GM19468 (cell line): ENCODE measurements at regions not wholly inside any gene's neighbourhood (a gene's known extent, or its start where the extent isn't known, plus 50 kb on each side); places are given as distances from the start of the nearest gene placed in this dataset.
"Not testable (repeated sequence)": the region's sequence is repeated elsewhere in the genome, so short reads cannot be mapped to it uniquely, and the experiment has no call there.

Experiments used
- ATAC-seq: cut with Tn5 transposase; IDR thresholded peaks from one replicate; pipeline ENCODE4 v1.9.1; 2021; ENCODE audit warnings: mild to moderate bottlenecking, moderate library complexity, moderate number of reproducible peaks; ENCODE audit not compliant: unreplicated experiment; ENCODE audit errors: extremely low read depth

DNA sequence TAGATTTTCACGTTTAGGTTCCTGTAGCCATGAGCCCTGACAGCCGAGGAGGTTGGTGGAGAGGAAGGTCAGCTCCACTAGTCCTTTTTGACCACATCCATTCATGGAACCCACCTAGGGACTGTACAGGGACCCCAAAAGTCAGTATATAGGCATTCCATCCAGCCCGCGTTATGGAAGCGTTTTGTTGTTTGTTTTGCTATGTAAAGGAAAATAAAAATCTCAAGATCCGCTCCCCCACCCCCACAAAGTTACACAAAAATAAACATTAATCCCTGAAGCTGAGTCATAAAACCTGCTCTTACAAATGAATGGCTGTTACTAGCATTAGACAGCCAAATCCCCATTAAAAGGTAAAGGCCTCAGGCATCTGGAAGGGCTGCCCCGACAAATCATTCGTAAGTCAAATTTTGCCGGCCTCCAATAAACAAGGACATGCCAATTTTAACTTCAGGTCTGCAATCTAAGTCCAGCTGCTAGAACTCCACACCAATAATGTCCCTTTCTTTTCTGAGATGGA is 292.9 kb downstream of the MED10 start:
- no peak for ATAC-seq

DNA sequence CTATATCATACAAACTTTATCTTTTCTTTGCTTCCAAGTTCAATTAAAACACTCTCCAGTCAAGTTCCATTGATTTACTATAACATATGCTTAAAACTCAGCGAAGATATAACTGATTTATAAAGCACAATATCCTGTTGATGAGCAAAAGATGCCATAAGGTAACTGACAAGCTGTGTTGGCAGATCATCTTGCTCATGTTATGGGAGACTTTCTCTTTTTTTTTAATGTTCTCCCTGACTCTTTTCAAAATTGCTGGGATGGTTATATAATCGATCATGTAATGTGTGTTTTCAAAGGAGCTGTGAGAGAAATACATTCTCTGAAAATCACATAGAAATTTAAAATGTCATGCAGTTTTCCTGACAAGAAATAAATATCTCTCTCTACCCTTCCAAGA is 293.5 kb downstream of the MED10 start:
- ATAC-seq = no peak

DNA sequence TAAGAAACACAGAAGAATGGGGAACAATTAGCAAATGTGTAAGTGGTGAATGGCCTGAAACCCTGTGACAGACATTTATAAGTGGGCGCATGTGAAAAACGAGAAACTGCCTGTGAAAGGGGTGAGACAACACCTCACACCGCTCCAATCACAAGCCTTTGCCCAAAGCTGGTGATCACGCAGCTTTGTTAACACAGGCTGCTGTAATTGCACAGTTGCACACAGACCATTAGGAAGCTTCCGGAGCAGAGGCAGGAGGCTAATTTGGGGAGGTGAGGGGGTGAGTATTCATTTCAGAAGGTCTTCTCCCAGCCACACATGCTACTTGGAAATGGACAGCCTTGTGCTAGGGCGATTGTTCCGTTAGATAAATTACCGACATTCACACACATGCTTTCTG is 294.0 kb downstream of the MED10 start:
- no peak for ATAC-seq

DNA sequence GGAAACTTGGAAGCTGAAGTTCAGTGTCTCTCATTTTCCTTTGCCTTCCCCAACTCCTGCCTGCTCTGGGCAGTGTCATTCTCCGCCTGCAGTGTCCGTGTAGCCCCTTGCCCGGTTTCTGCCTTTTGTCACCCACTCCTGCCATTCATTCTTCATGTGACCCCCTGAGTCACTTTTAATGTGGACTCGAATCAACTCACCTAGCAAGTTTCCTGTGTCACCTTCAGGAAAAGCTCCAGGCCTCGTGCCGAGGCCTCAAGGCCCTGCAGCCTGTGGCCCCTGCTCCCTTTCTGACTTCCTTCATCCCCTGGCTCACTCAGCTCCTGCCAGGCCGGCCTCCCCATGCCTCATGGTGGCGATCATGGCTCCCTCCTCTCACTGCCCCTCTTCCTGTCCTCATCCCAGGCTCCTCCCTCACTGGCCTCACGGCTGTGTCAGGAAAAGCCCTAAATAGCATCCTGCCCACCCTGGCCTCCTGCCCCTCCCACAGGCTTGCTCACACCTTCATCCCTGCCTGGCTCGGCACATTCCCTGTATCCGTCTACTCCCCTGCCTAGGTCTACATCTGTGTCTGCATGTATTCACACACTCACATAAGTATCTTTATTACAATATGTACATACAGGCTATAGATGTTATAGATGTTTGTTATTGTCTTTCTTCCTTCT is 294.9 kb downstream of the MED10 start:
- no peak for ATAC-seq

DNA sequence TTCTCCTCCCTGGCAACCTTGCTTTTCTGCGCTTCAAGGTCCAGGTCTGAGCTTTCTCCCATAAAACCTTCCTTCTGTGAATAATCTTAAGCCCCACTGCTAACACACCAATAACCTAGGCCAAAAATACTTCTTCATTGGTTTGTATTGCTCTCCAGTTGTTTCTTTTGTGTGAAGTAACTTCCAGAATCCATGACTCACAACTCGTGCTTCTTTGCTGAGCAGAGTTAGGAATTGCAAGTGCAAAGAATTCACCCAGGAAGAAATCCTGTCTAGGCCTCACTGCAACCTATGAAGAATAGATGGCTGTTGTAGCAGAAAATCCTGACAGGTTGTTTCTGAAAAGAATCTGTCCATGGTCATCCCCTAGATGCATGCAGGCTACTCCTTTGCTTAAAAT is 295.7 kb downstream of the MED10 start:
- ATAC-seq = no peak

DNA sequence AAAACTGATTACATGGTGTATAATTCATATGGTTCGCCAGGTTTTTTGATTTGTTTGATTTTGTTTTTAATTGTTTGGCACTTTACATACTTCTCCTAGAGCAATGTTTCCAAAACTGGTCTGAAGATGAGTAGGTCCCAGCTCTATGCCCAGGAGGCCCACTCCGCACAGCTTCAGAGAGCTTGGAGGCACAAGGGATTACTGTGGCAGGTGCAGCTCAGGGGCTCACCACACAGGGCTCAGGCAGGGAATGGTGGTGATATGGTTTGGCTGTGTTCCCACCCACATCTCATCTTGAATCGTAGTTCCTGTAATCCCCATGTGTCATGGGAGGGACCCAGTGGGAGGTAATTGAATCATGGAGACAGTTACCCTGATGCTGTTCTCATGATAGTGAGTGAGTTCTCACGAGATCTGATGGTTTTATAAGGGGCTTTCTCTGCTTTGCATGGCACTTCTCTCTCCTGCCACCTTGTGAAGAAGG is 296.6 kb downstream of the MED10 start:
- no peak for ATAC-seq

DNA sequence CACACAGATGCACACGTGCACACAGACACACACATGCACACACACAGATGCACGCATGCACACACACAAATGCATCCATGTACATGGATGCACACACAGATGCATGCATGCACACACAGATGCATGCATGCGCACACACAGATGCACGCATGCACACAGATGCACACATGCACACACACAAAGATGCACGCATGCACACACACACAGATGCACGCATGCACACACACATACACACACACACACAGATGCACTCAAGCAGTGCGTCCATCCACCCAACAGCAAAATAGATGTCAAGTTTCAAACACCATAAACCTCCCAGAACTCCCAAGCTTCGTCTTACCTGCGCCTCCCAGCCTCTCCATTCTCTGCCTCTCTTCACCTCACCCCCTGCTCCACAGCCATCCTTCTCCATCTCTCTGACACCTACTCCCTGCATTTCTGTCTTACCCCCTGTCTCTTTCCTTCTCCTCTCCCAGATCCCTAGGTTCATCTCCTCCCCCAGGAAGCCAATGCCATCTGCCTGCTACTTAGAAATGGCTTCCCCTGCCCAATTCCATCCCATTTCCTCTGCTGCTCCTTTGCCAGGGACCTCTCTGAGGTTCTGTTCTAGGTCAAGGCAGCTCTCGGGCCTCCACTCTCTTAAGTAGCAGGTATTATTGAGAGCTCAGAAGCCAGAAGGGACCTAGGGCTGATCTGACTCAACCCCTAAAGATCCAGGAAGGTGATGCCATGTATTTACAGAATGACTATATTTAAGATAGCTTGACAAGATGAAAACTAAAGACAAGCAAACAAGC is 297.2 kb downstream of the MED10 start:
- ATAC-seq = no peak

DNA sequence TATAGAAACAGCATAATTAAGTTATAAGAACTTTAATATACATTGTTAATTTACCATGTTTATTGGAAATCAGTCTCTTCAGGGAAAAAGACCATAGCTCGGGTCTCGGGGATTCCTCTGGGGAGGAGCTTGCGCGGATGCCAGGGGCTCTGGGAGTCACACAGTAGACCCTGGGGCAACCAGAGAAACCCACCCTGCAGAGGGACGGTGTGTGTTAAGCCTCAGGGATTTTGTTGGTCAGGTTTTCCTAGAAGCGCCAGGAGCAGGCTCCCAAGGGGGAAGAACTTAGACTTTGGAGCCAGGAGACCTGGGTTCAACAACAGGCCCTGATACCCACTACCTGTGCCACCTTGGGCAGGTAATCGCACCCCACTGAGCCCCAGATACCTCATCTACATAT is 297.9 kb downstream of the MED10 start:
- ATAC-seq = no peak

DNA sequence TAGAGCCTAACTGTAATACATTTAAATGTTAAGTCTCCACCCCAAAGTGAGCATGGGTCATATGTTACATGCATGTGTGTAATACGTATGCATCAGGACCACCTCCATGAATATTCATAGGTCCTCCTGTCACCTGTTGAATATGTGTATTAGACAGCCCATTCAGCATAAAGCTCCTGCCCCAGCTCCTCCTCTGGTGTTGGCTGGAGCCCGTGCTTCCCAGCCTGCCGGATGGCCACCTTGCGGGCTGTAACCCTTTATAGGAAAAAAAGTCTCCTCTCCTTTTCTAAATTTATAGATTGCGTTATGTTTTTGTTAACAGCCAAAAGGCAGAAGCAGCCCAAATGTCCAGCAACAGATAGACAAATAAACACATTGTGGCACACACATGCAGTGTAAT is 299.5 kb downstream of the MED10 start:
- ATAC-seq = no peak

DNA sequence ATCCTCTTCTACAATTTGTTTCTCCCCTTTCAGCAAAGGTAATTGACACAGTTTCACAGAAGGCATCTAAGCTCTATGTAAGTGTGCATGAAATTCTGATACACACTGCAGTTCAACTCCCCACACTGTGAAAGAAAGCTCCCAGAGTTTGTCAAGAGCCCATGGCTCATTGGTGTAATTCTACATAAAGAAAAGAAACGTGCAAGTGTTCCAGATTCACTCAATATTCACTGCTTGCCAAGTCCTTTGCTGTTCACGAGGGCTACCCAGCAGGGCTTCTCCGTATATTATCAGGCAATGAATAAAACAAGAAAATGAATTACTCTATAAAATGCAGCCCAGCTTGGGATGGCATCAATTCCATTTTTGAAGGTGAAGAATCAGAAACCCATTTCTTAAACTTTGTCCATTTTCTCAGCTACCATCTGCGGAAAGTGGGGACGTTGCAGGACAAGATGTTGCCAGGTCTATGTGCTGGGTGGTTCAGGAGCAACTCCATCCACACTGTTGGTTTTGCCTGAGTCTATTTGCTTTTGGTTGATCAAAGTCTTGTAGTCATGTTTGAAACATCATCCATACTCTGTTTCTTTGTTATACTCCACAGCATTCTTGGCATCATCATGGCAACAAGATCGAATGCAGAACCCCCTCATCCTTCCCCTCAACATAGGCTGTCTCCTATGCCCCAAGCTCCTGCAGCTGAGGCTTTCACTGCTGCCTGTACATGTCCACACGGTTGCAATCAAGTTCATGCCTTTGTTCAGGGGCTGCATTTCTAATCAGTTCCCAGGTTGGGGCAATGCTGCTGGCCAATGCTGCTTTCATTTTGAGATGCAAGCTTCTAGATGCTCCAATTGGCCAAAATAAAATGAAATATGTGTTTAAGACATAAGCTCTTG is 301.8 kb downstream of the MED10 start:
- no peak for ATAC-seq

DNA sequence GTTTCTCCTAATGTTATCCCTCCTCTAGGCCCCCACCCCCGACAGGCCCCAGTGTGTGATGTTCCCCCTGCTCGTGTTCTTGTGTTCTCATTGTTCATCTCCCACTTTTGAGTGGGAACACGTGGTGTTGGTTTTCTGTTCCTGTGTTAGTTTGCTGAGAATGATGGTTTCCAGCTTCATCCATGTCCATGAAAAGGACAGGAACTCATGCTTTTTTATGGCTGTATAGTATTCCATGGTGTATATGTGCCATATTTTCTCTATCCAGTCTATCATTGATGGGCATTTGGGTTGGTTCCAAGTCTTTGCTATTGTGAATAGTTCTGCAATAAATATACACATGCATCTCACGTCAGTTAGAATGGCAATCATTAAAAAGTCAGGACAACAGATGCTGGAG is 305.9 kb downstream of the MED10 start:
- ATAC-seq = not testable (repeated sequence)

DNA sequence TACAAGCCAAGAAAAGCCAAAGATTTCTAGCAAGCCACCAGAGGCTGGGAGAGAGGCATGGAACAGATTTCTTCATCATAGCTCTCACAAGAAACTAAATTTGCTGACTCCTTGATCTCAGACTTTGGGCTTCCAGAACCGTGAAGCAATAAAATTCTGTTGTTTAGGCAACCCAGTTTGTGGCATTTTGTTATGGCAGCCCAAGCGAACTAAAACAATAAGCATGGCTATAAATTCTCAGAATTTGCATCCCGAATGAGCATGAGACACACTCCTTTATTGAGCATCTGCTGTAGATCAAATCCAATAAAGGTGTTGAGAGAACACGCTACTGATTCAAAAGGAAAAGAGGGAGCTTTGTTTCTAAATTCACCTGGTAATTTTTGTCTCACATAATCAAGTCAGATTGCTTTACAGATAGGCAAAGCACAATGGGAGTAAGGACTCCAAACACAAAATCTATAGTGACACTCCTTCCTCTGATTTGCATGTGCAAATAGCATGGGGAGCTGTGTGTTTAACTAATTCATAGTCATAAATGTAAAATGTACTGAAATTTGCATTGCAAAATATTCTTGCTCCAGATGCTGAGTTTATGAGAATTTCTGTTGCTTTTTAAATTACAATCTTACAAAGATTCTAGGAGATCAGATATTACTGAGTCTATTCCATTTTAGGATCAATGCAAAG is 308.7 kb downstream of the MED10 start:
- ATAC-seq = no peak

DNA sequence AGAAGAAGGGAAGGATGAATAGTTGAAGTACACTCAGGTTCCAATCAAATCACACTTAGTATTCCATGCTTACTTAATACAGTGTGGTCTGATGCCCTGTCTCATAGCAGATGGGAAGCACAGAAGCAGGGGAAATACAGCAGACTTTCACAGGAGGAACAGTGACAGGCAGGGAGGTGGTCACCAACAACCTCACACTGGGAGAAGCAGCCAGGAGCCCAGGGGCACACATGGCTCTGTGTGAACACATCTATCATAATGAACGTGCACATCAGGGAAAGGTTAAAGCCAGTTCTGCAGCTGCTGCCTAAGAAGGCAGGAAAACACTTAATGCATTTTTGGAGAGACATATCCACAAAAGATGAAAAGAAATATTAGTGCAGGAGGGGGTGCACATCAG is 312.3 kb downstream of the MED10 start:
- no peak for ATAC-seq

DNA sequence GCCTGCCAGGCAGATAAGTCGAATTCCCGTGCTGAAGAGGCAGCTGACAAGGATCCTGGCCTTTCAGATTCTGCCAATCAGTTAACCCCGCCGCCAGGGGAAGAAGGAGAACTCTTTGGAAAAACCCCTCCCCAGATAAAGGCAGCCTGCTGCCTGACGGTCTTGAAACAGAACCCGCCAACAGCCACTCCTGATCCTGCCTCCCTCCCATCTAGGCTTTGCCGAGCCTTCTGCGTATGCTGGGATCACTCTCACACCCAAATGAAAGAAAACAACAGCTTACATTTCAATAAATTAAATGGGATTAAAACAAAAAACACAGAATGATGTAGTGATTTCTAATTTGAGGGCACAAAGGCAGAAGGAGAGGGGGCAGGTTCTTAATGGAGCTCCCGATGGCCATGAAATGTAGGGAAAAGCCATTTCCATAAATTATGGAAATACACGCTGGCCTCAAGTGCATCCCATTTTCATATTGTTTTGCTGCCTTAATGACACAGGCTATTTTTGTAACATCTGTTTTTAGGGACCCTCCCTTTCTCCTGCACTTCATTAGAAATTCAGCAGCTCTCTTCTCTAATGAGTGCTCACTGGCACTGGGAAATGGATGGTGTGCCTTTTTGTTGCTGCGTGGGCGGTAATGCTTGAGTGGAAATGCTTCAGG is 319.1 kb downstream of the MED10 start:
- ATAC-seq = no peak

DNA sequence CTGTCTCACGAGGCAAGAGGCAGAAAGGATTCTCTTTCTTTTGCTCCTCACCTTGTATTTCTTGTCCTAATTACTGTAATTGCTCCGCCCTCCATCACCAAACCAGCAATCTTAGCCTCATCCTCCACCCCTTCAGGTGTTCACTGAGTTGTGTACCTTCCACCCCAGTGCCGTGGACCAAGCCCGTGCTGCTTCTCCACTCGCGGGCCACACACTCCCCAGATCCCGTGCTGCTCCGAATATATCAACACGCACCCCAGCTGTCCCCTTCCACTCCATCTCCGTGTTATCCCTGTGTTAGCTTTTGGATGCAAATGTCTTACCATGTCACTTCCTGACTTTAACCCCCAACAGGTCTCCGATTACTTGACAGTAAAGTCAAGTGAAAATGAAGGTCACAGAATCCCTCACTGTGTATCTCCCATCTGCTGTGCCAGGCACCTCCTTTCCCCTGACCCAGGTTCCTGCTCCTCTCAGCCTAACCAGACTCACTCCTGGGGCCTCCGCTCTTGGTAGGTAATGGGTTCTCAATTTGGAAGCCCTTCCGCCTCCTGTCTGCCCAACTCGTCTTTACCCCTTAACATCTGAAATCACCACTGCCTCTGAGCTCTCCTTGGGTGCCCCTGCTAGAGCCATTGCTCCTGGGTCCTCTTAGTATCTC is 320.2 kb downstream of the MED10 start:
- no peak for ATAC-seq

DNA sequence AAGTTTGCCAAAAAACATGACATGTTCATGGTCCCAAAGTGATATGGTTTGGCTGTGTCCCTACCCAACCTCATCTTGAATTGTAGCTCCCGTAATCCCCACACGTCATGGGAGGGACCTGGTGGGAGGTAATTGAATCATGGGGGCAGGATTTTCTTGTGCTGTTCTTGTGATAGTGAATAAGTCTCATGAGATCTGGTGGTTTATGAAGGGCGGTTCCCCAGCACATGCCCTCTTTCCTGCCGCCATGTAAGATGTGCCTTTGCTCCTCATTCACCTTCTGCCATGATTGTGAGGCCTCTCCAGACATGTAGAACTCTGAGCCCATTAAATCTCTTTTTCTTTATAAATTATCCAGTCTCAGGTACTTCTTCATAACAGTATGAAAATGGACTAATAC is 322.1 kb downstream of the MED10 start:
- ATAC-seq = no peak

DNA sequence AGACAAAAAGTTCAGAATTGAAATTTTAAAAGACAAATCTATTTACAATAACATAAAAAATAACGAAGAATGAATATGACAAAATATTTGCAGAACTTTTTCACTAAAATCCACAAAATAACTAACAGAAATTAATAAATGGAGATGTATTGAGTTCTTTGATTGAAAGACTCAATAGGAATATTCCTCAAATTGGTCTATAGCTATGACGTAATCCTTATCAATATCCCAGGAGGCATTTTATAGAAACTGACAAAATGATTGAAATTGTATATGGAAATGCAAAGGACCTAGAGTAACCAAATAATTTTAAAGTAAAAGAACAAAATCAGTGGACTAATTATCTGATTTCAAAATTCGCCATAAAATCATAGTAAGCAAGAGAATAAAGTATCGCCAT is 328.7 kb downstream of the MED10 start:
- ATAC-seq = no peak

DNA sequence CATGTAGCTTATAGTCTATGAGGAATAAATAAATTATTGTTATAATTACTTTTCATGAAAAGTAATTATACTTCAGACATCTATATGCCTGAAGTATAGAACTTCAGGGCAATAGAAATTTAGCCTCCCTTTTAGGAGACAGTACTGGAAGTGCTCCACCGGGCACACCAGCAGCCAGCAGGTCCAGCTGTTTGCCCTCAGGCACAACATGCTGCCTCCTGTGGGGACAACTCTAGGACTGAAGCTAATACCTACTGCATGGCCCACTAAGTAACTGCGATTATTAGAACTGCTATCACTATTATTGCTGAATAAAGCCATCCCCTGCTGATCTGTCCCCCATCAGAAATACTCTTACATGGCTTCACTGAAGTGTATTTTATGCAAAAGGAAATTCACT is 329.6 kb downstream of the MED10 start:
- no peak for ATAC-seq
